A673 (cell line): ENCODE measurements at regions not wholly inside any gene's neighbourhood (a gene's known extent, or its start where the extent isn't known, plus 50 kb on each side); places are given as distances from the start of the nearest gene placed in this dataset.

Experiments
- EZH2 ChIP-seq: fragments of 200-600 bp; sonication (generic); IDR thresholded peaks from 2 replicates; pipeline ENCODE4 v1.6.1; 2017; ENCODE audit warnings: borderline replicate concordance, low read depth, mild to moderate bottlenecking, mixed read lengths, antibody characterized with exemption, low read length; ENCODE audit not compliant: poor library complexity, severe bottlenecking
- TF ChIP-seq, protein P1 (sequence below): fragments of 300-800, 200-600 bp; sonication (generic); conservative IDR thresholded peaks from 2 replicates; pipeline ENCODE4 v1.5.1; 2017; ENCODE audit warnings: low read depth, mild to moderate bottlenecking, antibody characterized with exemption, low read length, moderate library complexity, mixed read lengths

DNA sequence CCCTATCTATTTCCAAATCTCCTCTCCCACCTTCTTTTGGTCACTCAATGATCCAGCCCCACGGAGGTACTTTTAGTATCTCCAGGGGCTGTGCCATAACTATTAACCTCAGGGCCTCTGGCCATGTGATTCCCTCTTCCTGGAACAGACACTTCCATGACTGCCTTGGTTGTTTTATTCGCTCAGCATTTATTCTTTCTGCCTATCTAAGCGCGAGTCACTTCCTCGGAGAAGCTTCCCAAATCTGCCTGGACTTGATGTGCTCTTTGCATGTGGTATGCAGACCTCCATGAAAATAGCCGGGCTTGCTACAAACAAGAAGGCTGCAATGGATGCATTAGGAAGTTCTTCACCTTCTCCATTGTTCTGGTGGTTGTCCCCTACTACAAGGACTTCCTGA is 939.0 kb upstream of the TMEM132C start:
- TF ChIP-seq, protein P1, sequence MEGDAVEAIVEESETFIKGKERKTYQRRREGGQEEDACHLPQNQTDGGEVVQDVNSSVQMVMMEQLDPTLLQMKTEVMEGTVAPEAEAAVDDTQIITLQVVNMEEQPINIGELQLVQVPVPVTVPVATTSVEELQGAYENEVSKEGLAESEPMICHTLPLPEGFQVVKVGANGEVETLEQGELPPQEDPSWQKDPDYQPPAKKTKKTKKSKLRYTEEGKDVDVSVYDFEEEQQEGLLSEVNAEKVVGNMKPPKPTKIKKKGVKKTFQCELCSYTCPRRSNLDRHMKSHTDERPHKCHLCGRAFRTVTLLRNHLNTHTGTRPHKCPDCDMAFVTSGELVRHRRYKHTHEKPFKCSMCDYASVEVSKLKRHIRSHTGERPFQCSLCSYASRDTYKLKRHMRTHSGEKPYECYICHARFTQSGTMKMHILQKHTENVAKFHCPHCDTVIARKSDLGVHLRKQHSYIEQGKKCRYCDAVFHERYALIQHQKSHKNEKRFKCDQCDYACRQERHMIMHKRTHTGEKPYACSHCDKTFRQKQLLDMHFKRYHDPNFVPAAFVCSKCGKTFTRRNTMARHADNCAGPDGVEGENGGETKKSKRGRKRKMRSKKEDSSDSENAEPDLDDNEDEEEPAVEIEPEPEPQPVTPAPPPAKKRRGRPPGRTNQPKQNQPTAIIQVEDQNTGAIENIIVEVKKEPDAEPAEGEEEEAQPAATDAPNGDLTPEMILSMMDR = no peak
- no peak for TF ChIP-seq EZH2
